NCI-H1436 (cell line): ENCODE measurements at regions not wholly inside any gene's neighbourhood (a gene's known extent, or its start where the extent isn't known, plus 50 kb on each side); places are given as distances from the start of the nearest gene placed in this dataset.
"Not testable (repeated sequence)": the region's sequence is repeated elsewhere in the genome, so short reads cannot be mapped to it uniquely, and the experiment has no call there.

Experiments
- DNase-seq: peaks from one replicate; lab custom pipeline; 2025; lab: John Stamatoyannopoulos, UW

GRCh38 chr6:154602296-154602695, 91.8 kb upstream of the CNKSR3 start:
- DNase-seq: no peak

GRCh38 chr6:154602708-154603107, 92.2 kb upstream of the CNKSR3 start:
- DNase-seq: no peak

- no peak for DNase-seq
These were observed 93.6 kb upstream of the CNKSR3 start for GRCh38 chr6:154604119-154604518.

GRCh38 chr6:154605178-154605881, 94.8 kb upstream of the CNKSR3 start:
- DNase-seq: no peak

GRCh38 chr6:154605882-154606370, 95.4 kb upstream of the CNKSR3 start:
- DNase-seq: no peak

GRCh38 chr6:154606457-154606856, 96.0 kb upstream of the CNKSR3 start:
- DNase-seq: no peak

- DNase-seq: no peak
These were observed 96.4 kb upstream of the CNKSR3 start for GRCh38 chr6:154606860-154607259.

- DNase-seq: no peak
These were observed 100.8 kb upstream of the CNKSR3 start for GRCh38 chr6:154611241-154611640.

GRCh38 chr6:154611847-154612246, 101.4 kb upstream of the CNKSR3 start:
- no peak for DNase-seq

- no peak for DNase-seq
These were observed 102.7 kb upstream of the CNKSR3 start for GRCh38 chr6:154613137-154613676.

- no peak for DNase-seq
These were observed 103.6 kb upstream of the CNKSR3 start for GRCh38 chr6:154614101-154614500.

GRCh38 chr6:154614641-154615040, 104.2 kb upstream of the CNKSR3 start:
- DNase-seq: no peak

GRCh38 chr6:154615483-154616025, 105.1 kb upstream of the CNKSR3 start:
- DNase-seq: peak; percentile 89

- DNase-seq: no peak
These were observed 106.7 kb upstream of the CNKSR3 start for GRCh38 chr6:154617175-154617574.

GRCh38 chr6:154619146-154619545, 108.7 kb upstream of the CNKSR3 start:
- DNase-seq: no peak

GRCh38 chr6:154621686-154622085, 111.2 kb upstream of the CNKSR3 start:
- no peak for DNase-seq

GRCh38 chr6:154622618-154623336, 110.4 kb upstream of the SCAF8 start:
- no peak for DNase-seq

GRCh38 chr6:154623391-154623790, 109.8 kb upstream of the SCAF8 start:
- no peak for DNase-seq

- DNase-seq: no peak
These were observed 109.1 kb upstream of the SCAF8 start for GRCh38 chr6:154624038-154624599.

GRCh38 chr6:154624727-154625126, 108.5 kb upstream of the SCAF8 start:
- not testable (repeated sequence) for DNase-seq

GRCh38 chr6:154625721-154626120, 107.5 kb upstream of the SCAF8 start:
- DNase-seq: no peak

- no peak for DNase-seq
These were observed 104.1 kb upstream of the SCAF8 start for GRCh38 chr6:154629127-154629526.

GRCh38 chr6:154632119-154632518, 101.1 kb upstream of the SCAF8 start:
- no peak for DNase-seq
